ENCODE measurements at regions not wholly inside any gene's neighbourhood (a gene's known extent, or its start where the extent isn't known, plus 50 kb on each side); places are given as distances from the start of the nearest gene placed in this dataset.

DNA sequence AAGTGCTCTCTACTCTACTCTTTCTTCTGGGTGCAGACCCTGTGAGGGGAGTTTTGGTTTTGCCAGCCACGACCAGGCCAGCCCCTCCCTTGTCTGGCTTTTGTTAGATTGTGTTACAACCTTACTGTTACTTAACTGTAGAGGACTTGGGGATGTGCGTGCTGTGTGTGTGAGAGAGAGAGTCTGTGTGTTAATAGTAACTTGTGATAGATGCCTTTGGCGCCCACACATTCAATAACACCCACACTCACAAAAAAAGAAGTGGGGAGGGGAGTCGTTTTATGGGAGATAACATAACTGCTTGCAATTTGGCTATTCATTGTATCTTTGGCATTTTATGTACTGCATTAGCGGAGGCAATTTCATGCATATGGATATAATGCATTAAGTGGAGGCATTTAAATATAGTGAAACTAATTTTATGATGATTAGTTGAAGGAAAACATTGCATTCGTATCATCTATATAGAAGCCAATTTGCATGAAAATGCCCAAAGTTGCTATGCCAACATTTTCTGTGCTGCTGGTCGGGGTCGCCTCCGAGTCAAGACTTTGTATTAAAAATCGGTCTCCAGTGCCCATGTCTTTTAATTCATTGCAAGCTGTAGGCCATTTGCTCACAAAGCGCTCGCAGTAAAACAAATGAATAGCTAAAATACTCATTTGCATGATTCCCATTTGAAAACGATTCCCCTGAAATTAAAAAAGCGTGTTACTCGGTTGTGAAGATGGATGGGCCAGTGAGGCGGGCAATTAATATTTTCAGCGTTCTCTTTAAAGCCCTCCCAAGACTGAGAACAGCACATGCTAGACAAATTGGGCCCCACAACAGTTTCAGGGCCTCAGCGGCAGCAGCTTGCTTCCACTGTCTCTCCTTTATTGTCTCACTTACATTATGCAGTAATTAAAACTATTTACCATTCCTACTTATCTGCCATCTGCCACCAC lies 158.5 kb upstream of the SMAD3 start:
- ChIA-PET POLR2A (no interaction called here), CTCF (interaction anchor here (0.6 to 2.0 kb wide), 17 partner anchors 10 to 550 kb away, joined by 3 to 10 read pairs (median 5); partner anchors contain the start of gene LCTL)
- ATAC-seq (no peak), DNase-seq (ENCODE audit: low spot score) (no peak)
- H3K27me3 Mint-ChIP-seq (ENCODE audit: low read depth): peaks cover 2% of the 10 kb centered on the region; the same call in 1 of the 2 replicates
- no peak overlapping the region for H3K4me3 Mint-ChIP-seq
- TF ChIP-seq ZNF425 (CRISPR knock-in tag; conservative IDR thresholded peaks at IDR 0.05) (no peak), GTF2I (CRISPR knock-in tag; conservative IDR thresholded peaks at IDR 0.05) (no peak), NFE2L1 (CRISPR knock-in tag; IDR thresholded peaks at IDR 0.05) (no peak), NFATC4 (CRISPR knock-in tag; IDR thresholded peaks at IDR 0.05) (no peak), OVOL2 (CRISPR knock-in tag; IDR thresholded peaks at IDR 0.05; ENCODE audit: borderline replicate concordance) (no peak), ERG (CRISPR knock-in tag; IDR thresholded peaks at IDR 0.05) (no peak), JUN (CRISPR knock-in tag; IDR thresholded peaks at IDR 0.05) (no peak), NR3C1 (CRISPR knock-in tag; conservative IDR thresholded peaks at IDR 0.05; ENCODE audit: low read depth) (no peak), ELF4 (CRISPR knock-in tag; IDR thresholded peaks at IDR 0.05; ENCODE audit: low read depth) (no peak), ATF3 (CRISPR knock-in tag; conservative IDR thresholded peaks at IDR 0.05) (no peak), JAZF1 (CRISPR knock-in tag; IDR thresholded peaks at IDR 0.05) (no peak), CREM (CRISPR knock-in tag; IDR thresholded peaks at IDR 0.05) (no peak), SMAD3 (CRISPR knock-in tag; IDR thresholded peaks at IDR 0.05; ENCODE audit: borderline replicate concordance) (no peak)
- TF ChIP-seq, protein P1, sequence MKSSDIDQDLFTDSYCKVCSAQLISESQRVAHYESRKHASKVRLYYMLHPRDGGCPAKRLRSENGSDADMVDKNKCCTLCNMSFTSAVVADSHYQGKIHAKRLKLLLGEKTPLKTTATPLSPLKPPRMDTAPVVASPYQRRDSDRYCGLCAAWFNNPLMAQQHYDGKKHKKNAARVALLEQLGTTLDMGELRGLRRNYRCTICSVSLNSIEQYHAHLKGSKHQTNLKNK (CRISPR knock-in tag; IDR thresholded peaks at IDR 0.05): no peak
- TF ChIP-seq, protein P2, sequence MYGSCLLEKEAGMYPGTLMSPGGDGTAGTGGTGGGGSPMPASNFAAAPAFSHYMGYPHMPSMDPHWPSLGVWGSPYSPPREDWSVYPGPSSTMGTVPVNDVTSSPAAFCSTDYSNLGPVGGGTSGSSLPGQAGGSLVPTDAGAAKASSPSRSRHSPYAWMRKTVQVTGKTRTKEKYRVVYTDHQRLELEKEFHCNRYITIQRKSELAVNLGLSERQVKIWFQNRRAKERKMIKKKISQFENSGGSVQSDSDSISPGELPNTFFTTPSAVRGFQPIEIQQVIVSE (CRISPR knock-in tag; IDR thresholded peaks at IDR 0.05; ENCODE audit: borderline replicate concordance): no peak
- TF ChIP-seq, protein P3, sequence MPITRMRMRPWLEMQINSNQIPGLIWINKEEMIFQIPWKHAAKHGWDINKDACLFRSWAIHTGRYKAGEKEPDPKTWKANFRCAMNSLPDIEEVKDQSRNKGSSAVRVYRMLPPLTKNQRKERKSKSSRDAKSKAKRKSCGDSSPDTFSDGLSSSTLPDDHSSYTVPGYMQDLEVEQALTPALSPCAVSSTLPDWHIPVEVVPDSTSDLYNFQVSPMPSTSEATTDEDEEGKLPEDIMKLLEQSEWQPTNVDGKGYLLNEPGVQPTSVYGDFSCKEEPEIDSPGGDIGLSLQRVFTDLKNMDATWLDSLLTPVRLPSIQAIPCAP (CRISPR knock-in tag; IDR thresholded peaks at IDR 0.05): no peak
- TF ChIP-seq, protein P4, sequence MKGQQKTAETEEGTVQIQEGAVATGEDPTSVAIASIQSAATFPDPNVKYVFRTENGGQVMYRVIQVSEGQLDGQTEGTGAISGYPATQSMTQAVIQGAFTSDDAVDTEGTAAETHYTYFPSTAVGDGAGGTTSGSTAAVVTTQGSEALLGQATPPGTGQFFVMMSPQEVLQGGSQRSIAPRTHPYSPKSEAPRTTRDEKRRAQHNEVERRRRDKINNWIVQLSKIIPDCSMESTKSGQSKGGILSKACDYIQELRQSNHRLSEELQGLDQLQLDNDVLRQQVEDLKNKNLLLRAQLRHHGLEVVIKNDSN (CRISPR knock-in tag; IDR thresholded peaks at IDR 0.05): no peak
- peaks cover 16% of the 10 kb centered on the region for H3K9me3 Mint-ChIP-seq
- H3K4me1 Mint-ChIP-seq: peaks cover 4% of the 10 kb centered on the region; the same call in 1 of the 2 replicates
- H3K36me3 Mint-ChIP-seq: no peaks in the 10 kb centered on the region
- no peak overlapping the region for H3K27ac Mint-ChIP-seq
